Gastrocnemius medialis (tissue), 4 donors: ENCODE measurements at regions not wholly inside any gene's neighbourhood (a gene's known extent, or its start where the extent isn't known, plus 50 kb on each side); places are given as distances from the start of the nearest gene placed in this dataset.
"Not testable (repeated sequence)": the region's sequence is repeated elsewhere in the genome, so short reads cannot be mapped to it uniquely, and the experiment has no call there.

Experiments
- ATAC-seq, 2 donors: fragments of 150-250 bp; one replicate each; pipeline ENCODE4 v1.9.1; 2016
- DNase-seq, 2 donors: peaks; one replicate each; pipeline ENCODE4 v3.0.0-alpha.2; 2019
- H3K27ac ChIP-seq, 4 donors: fragments of 200-600 bp; sonication (generic); 1 replicate in 1 of 4; 2 replicates in 3 of 4; pipeline ENCODE4 v1.5.1; 2016 to 2018; ENCODE audit warnings: mild to moderate bottlenecking in 2 of 4, moderate library complexity in 1 of 4
- H3K27me3 ChIP-seq, 3 donors: fragments of 200-600 bp; sonication (generic) in 2 of 3; 1 replicate in 1 of 3; 2 replicates in 2 of 3; pipeline versions ENCODE4 v1.5.1 to v1.6.0; 2016 to 2019; ENCODE audit warnings: mild to moderate bottlenecking in 1 of 3, moderate library complexity in 1 of 3
- H3K36me3 ChIP-seq, 2 donors: fragments of 200-600 bp; sonication (generic) in 1 of 2; one replicate each; pipeline ENCODE4 v1.5.1; 2017 to 2018
- H3K4me1 ChIP-seq, 2 donors: fragments of 200-600 bp; sonication (generic) in 1 of 2; one replicate each; pipeline ENCODE4 v1.5.1; 2016 to 2017; ENCODE audit warnings: mild to moderate bottlenecking in 2 of 2
- H3K4me3 ChIP-seq, 4 donors: fragments of 200-600 bp; sonication (generic) in 3 of 4; 1 replicate in 1 of 4; 2 replicates in 3 of 4; pipeline ENCODE4 v1.5.1; 2016 to 2019; ENCODE audit warnings: mild to moderate bottlenecking in 2 of 4
- H3K9me3 ChIP-seq, 3 donors: fragments of 200-600 bp; sonication (generic) in 2 of 3; 1 replicate in 1 of 3; 2 replicates in 2 of 3; pipeline ENCODE4 v1.5.1; 2016 to 2019
- CTCF ChIP-seq, 5 experiments: fragments of 450-650 bp in 3 of 5; fragments of 200-600 bp in 2 of 5; sonication (generic) in 2 of 5; IDR thresholded peaks in 4 of 5; conservative IDR thresholded peaks in 1 of 5; 1 replicate in 4 of 5; 2 replicates in 1 of 5; pipeline ENCODE4 v1.5.1; 2016 to 2019; ENCODE audit warnings: antibody characterized with exemption in 5 of 5, mild to moderate bottlenecking in 3 of 5, moderate library complexity in 3 of 5
- POLR2A ChIP-seq, 2 donors: fragments of 450-650 bp; IDR thresholded peaks; one replicate each; pipeline ENCODE4 v1.6.1; 2017; ENCODE audit warnings: antibody characterized with exemption in 2 of 2, mild to moderate bottlenecking in 2 of 2, moderate library complexity in 2 of 2
- in situ Hi-C, 4 donors: fragments of 200-750 bp; cut with MboI; loops; one replicate each; pipeline versions ENCODE4 v1.15.0 to v1.8.0; 2017; ENCODE audit warnings: low sequenced_read_pairs in 4 of 4
- intact Hi-C: fragments of 100-400 bp; cut with DNase I; formaldehyde crosslinking; loops from one replicate; pipeline ENCODE4 v1.15.1; 2023; ENCODE audit warnings: low total_unique reads

DNA sequence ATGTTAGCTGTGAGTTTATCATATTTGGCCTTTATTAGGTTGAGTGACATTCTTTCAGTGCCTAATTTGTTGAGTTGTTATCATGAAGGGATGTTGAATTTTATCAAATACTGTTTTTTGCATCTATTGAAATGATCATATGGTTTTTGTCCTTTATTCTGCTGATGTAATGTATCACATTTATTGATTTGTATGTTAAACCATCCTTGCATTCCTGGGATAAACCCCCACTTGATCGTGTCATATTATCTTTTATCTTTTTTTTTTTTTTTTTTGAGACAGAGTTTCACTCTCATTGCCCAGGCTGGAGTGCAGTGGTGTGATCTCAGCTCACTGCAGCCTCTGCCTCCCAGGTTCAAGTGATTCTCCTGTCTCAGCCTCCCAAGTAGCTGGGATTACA, 51.9 kb upstream of the MFGE8 start:
- H3K27me3 ChIP-seq, H3K9me3 ChIP-seq, H3K4me3 ChIP-seq, H3K36me3 ChIP-seq, H3K4me1 ChIP-seq, H3K27ac ChIP-seq, DNase-seq, intact Hi-C loops, ATAC-seq, in situ Hi-C loops: not testable (repeated sequence)

- intact Hi-C loops = no loop called here
- no peak overlapping the region for H3K27ac ChIP-seq
- TF ChIP-seq CTCF (IDR thresholded peaks at IDR 0.05 in 4 of 5, conservative IDR thresholded peaks at IDR 0.05 in 1 of 5) (no peak), POLR2A (IDR thresholded peaks at IDR 0.05) (no peak)
- H3K36me3 ChIP-seq = no peaks in the 10 kb centered on the region
- ATAC-seq (no peak), DNase-seq (no peak)
- in situ Hi-C loops = no loop called here
- no peaks in the 10 kb centered on the region for H3K4me1 ChIP-seq
- H3K9me3 ChIP-seq = no peaks in the 10 kb centered on the region
- no peaks in the 10 kb centered on the region for H3K27me3 ChIP-seq
- no peak overlapping the region for H3K4me3 ChIP-seq
These were observed 57.1 kb upstream of the MFGE8 start for GRCh38 chr15:88970232-88970631.

GRCh38 chr15:88974392-88974791, 61.2 kb upstream of the MFGE8 start:
- Histone ChIP-seq H3K4me1 (no peaks in the 10 kb centered on the region), H3K27ac (no peak overlapping the region), H3K36me3 (no peaks in the 10 kb centered on the region), H3K27me3 (no peaks in the 10 kb centered on the region), H3K4me3 (no peak overlapping the region), H3K9me3 (no peaks in the 10 kb centered on the region)
- TF ChIP-seq CTCF (IDR thresholded peaks at IDR 0.05 in 4 of 5, conservative IDR thresholded peaks at IDR 0.05 in 1 of 5) (no peak), POLR2A (IDR thresholded peaks at IDR 0.05) (no peak)
- DNase-seq (no peak), ATAC-seq (no peak)
- in situ Hi-C loops (no loop called here), intact Hi-C loops (no loop called here)

DNA sequence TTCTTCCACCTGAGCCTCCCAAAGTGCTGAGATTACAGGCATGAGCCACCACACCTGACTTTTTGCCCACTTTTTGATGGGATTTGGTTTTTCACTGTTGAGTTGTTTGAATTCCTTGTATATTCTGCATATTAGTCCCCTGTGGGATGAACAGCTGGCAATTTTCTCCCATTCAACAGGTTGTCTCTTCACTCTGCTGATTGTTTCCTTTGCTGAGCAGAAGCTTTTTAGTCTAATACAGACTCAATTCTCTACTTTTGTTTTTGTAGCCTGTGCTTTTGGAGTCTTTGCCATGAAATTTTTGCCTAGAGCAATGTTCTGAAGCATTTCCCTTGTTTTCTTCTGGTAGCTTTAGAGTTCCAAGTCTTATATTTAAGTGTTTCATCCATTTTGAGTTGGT, 62.7 kb upstream of the MFGE8 start:
- Histone ChIP-seq H3K27me3 (no peaks in the 10 kb centered on the region), H3K4me3 (no peak overlapping the region), H3K27ac (no peak overlapping the region), H3K36me3 (no peaks in the 10 kb centered on the region), H3K9me3 (no peaks in the 10 kb centered on the region), H3K4me1 (no peaks in the 10 kb centered on the region)
- intact Hi-C loops = no loop called here
- TF ChIP-seq POLR2A (IDR thresholded peaks at IDR 0.05) = no peak
- TF ChIP-seq CTCF (IDR thresholded peaks at IDR 0.05 in 4 of 5, conservative IDR thresholded peaks at IDR 0.05 in 1 of 5) = no peak
- DNase-seq (no peak), ATAC-seq (no peak)
- in situ Hi-C loops = no loop called here

GRCh38 chr15:88976656-88977055, 63.5 kb upstream of the MFGE8 start:
- H3K27ac ChIP-seq = no peak overlapping the region
- no peaks in the 10 kb centered on the region for H3K4me1 ChIP-seq
- no peak overlapping the region for H3K4me3 ChIP-seq
- intact Hi-C loops = no loop called here
- H3K36me3 ChIP-seq = no peaks in the 10 kb centered on the region
- no peak for TF ChIP-seq CTCF (IDR thresholded peaks at IDR 0.05 in 4 of 5, conservative IDR thresholded peaks at IDR 0.05 in 1 of 5)
- TF ChIP-seq POLR2A (IDR thresholded peaks at IDR 0.05) = no peak
- H3K27me3 ChIP-seq = no peaks in the 10 kb centered on the region
- ATAC-seq (no peak), DNase-seq (no peak)
- no peaks in the 10 kb centered on the region for H3K9me3 ChIP-seq
- in situ Hi-C loops = no loop called here
